ENCODE measurements at regions not wholly inside any gene's neighbourhood (a gene's known extent, or its start where the extent isn't known, plus 50 kb on each side); places are given as distances from the start of the nearest gene placed in this dataset.

DNA sequence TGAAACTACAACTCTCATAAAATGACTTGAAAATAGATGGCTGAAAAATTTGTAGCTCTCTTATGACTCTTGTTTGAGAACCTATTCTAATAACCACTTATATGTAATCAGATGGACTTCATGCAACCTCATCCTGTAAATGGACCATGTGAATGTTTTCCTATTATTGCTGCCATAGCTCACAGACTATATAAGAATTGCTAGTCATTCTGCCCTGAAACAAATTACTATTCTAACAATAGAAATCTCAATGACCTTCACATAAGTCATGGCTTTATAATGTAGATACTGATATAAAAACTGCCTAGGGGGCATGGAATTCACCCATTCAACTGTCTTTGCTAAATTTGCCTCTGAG lies 1111.0 kb upstream of the ATXN8OS start:
- TF ChIP-seq FOXA1 (IDR thresholded peaks at IDR 0.05) (no peak), GABPA (IDR thresholded peaks at IDR 0.05 in 1 of 2, conservative IDR thresholded peaks at IDR 0.05 in 1 of 2) (no peak)
- no peak overlapping the region for H3K27ac ChIP-seq (ENCODE audit: low read depth in 1 of 2, low read length in 2 of 2)
- no peaks in the 10 kb centered on the region for H3K36me3 ChIP-seq (ENCODE audit: control insufficient read depth in 4 of 4, insufficient read depth in 3 of 4, low read depth in 1 of 4, low read length in 3 of 4)

DNA sequence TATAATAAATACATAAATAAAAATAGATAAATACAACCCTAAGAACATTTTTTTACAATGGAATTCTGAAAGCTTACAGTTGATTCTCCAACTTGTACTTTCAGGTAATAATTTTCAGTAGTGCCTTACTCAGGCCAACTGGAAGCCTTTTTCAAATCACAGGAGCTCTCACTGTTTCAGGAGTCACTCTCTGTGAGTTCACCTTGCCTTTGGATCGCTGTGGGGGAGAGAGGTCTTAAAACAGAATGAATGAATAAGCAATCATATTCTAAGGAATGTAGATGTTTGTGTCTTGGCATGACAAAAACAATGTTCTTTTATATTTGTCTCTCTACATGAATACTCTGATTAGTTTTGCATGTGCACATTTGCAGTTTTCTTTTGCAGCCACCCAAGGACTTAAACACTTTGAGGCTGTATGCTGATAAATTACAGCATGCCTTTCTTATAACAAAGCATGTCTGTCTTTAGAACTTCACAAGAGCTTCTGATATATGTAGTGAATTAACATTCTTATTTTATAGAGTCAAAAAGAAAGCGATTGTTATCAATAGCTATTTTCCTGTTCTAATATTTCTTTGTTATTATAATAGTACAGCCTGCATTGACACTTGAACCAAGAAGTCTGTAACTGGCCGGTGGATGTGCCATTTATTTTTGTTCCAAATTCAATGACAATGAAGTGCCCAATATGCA lies 1111.5 kb upstream of the ATXN8OS start:
- Histone ChIP-seq H3K9me3 (ENCODE audit: control insufficient read depth in 4 of 4, low read length in 3 of 4) (no peaks in the 10 kb centered on the region), H3K27me3 (ENCODE audit: control insufficient read depth in 4 of 4, insufficient read depth in 4 of 4, low read length in 3 of 4) (no peaks in the 10 kb centered on the region), H3K27ac (ENCODE audit: low read depth in 1 of 2, low read length in 2 of 2) (no peak overlapping the region), H3K36me3 (ENCODE audit: control insufficient read depth in 4 of 4, insufficient read depth in 3 of 4, low read depth in 1 of 4, low read length in 3 of 4) (no peaks in the 10 kb centered on the region), H3K4me3 (ENCODE audit: low read depth in 1 of 3, low read length in 3 of 3) (no peak overlapping the region), H3K4me1 (ENCODE audit: control insufficient read depth in 4 of 4, insufficient read depth in 4 of 4, low read length in 3 of 4) (no peaks in the 10 kb centered on the region), H3K9ac (ENCODE audit: low read depth in 1 of 2, low read length in 2 of 2) (no peak overlapping the region)
- 68% methylated on average over 3 of the region's 3 CpGs for WGBS
- no peak for DNase-seq (ENCODE audit: low spot score)
- TF ChIP-seq SP1 (IDR thresholded peaks at IDR 0.05): no peak
- no peak for TF ChIP-seq JUND (IDR thresholded peaks at IDR 0.05)
- no peak for TF ChIP-seq YY1 (IDR thresholded peaks at IDR 0.05)
- TF ChIP-seq, protein P1, sequence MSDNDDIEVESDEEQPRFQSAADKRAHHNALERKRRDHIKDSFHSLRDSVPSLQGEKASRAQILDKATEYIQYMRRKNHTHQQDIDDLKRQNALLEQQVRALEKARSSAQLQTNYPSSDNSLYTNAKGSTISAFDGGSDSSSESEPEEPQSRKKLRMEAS (IDR thresholded peaks at IDR 0.05): no peak
- no peak for TF ChIP-seq GABPA (IDR thresholded peaks at IDR 0.05 in 1 of 2, conservative IDR thresholded peaks at IDR 0.05 in 1 of 2)
- no peak for TF ChIP-seq ZBTB33 (IDR thresholded peaks at IDR 0.05)
- TF ChIP-seq, protein P2, sequence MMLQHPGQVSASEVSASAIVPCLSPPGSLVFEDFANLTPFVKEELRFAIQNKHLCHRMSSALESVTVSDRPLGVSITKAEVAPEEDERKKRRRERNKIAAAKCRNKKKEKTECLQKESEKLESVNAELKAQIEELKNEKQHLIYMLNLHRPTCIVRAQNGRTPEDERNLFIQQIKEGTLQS (IDR thresholded peaks at IDR 0.05): no peak
- TF ChIP-seq FOXA2 (IDR thresholded peaks at IDR 0.05): no peak
- TF ChIP-seq HNF4A (conservative IDR thresholded peaks at IDR 0.05): no peak
- no peak for TF ChIP-seq FOXA1 (IDR thresholded peaks at IDR 0.05)
- no peak for TF ChIP-seq EGR1 (IDR thresholded peaks at IDR 0.05; ENCODE audit: low read depth in 2 of 2)
- TF ChIP-seq RXRA (IDR thresholded peaks at IDR 0.05): no peak

More for the DNA sequence above, 1111.0 kb upstream of the ATXN8OS start:
- Histone ChIP-seq H3K27me3 (ENCODE audit: control insufficient read depth in 4 of 4, insufficient read depth in 4 of 4, low read length in 3 of 4) (no peaks in the 10 kb centered on the region), H3K4me3 (ENCODE audit: low read depth in 1 of 3, low read length in 3 of 3) (no peak overlapping the region), H3K4me1 (ENCODE audit: control insufficient read depth in 4 of 4, insufficient read depth in 4 of 4, low read length in 3 of 4) (no peaks in the 10 kb centered on the region), H3K9me3 (ENCODE audit: control insufficient read depth in 4 of 4, low read length in 3 of 4) (peaks cover 0 to 1% (median under 1%) of the 10 kb centered on the region in 4 donors), H3K9ac (ENCODE audit: low read depth in 1 of 2, low read length in 2 of 2) (no peak overlapping the region)
- DNase-seq (ENCODE audit: low spot score): no peak

- no peak for TF ChIP-seq JUND (IDR thresholded peaks at IDR 0.05)
- TF ChIP-seq NR2F2 (IDR thresholded peaks at IDR 0.05): no peak
- TF ChIP-seq ZBTB33 (IDR thresholded peaks at IDR 0.05): no peak
- TF ChIP-seq, protein P1 (IDR thresholded peaks at IDR 0.05): no peak
- TF ChIP-seq GABPA (IDR thresholded peaks at IDR 0.05 in 1 of 2, conservative IDR thresholded peaks at IDR 0.05 in 1 of 2): no peak
- TF ChIP-seq, protein P2 (IDR thresholded peaks at IDR 0.05): no peak
- TF ChIP-seq EGR1 (IDR thresholded peaks at IDR 0.05; ENCODE audit: low read depth in 2 of 2): no peak
- TF ChIP-seq CTCF (IDR thresholded peaks at IDR 0.05; ENCODE audit: low read depth, low read length, missing input control): no peak
- no peak for TF ChIP-seq YY1 (IDR thresholded peaks at IDR 0.05)
- no peak for TF ChIP-seq HNF4G (IDR thresholded peaks at IDR 0.05)
- H3K4me3 ChIP-seq (ENCODE audit: low read depth in 1 of 3, low read length in 3 of 3): no peak overlapping the region
Observed at GRCh38 chr13:68993154-68993553, 1114.5 kb upstream of the ATXN8OS start.

More at GRCh38 chr13:68993154-68993553, 1114.5 kb upstream of the ATXN8OS start:
- H3K27ac ChIP-seq (ENCODE audit: low read depth in 1 of 2, low read length in 2 of 2): no peak overlapping the region
- H3K9ac ChIP-seq (ENCODE audit: low read depth in 1 of 2, low read length in 2 of 2): no peak overlapping the region
- H3K27me3 ChIP-seq (ENCODE audit: control insufficient read depth in 4 of 4, insufficient read depth in 4 of 4, low read length in 3 of 4): no peaks in the 10 kb centered on the region
- no peak for DNase-seq (ENCODE audit: low spot score)
- H3K36me3 ChIP-seq (ENCODE audit: control insufficient read depth in 4 of 4, insufficient read depth in 3 of 4, low read depth in 1 of 4, low read length in 3 of 4): no peaks in the 10 kb centered on the region
- H3K4me1 ChIP-seq (ENCODE audit: control insufficient read depth in 4 of 4, insufficient read depth in 4 of 4, low read length in 3 of 4): no peaks in the 10 kb centered on the region
- no peaks in the 10 kb centered on the region for H3K9me3 ChIP-seq (ENCODE audit: control insufficient read depth in 4 of 4, low read length in 3 of 4)
- WGBS: 69% methylated on average over 3 of the region's 3 CpGs
